Smooth muscle cell (in vitro differentiated cells): ENCODE measurements at regions not wholly inside any gene's neighbourhood (a gene's known extent, or its start where the extent isn't known, plus 50 kb on each side); places are given as distances from the start of the nearest gene placed in this dataset.
"Not testable (repeated sequence)": the region's sequence is repeated elsewhere in the genome, so short reads cannot be mapped to it uniquely, and the experiment has no call there.

Source experiments
- DNase-seq: peaks from one replicate; lab custom pipeline; 2025; ENCODE audit not compliant: unreplicated experiment; lab: John Stamatoyannopoulos, UW
- H2AFZ ChIP-seq: fragments of 200-600 bp; sonication (generic); 2 replicates; pipeline ENCODE4 v1.6.0; 2016; ENCODE audit warnings: antibody characterized with exemption, low read depth, mild to moderate bottlenecking
- H3F3A ChIP-seq: fragments of 200-600 bp; sonication (generic); 2 replicates; pipeline ENCODE4 v1.6.0; 2017; ENCODE audit warnings: antibody characterized with exemption, low read depth
- H3K27ac ChIP-seq: fragments of 200-600 bp; sonication (generic); 2 replicates; pipeline ENCODE4 v1.5.1; 2016; ENCODE audit warnings: low read depth, mild to moderate bottlenecking
- H3K27me3 ChIP-seq: fragments of 200-600 bp; sonication (generic); 2 replicates; pipeline ENCODE4 v1.6.1; 2016; ENCODE audit warnings: low read depth, mild to moderate bottlenecking
- H3K36me3 ChIP-seq: fragments of 200-600 bp; sonication (generic); 2 replicates; pipeline ENCODE4 v1.5.1; 2016; ENCODE audit warnings: low read depth
- H3K4me1 ChIP-seq: fragments of 200-600 bp; sonication (generic); 2 replicates; pipeline ENCODE4 v1.5.1; 2016; ENCODE audit warnings: low read depth
- H3K4me2 ChIP-seq: fragments of 200-600 bp; sonication (generic); 2 replicates; pipeline ENCODE4 v1.6.0; 2016; ENCODE audit warnings: mild to moderate bottlenecking
- H3K4me3 ChIP-seq: fragments of 200-600 bp; sonication (generic); 2 replicates; pipeline ENCODE4 v1.5.1; 2016; ENCODE audit warnings: mild to moderate bottlenecking
- H3K79me2 ChIP-seq: fragments of 200-600 bp; sonication (generic); 2 replicates; pipeline ENCODE4 v1.6.0; 2016; ENCODE audit warnings: low read depth, mild to moderate bottlenecking
- H3K9ac ChIP-seq: fragments of 200-600 bp; sonication (generic); 2 replicates; pipeline ENCODE4 v1.6.0; 2016; ENCODE audit warnings: low read depth
- H3K9me3 ChIP-seq: fragments of 200-600 bp; sonication (generic); replicated peaks from 2 replicates; pipeline ENCODE4 v1.5.1; 2016; ENCODE audit warnings: low read depth
- H4K20me1 ChIP-seq: fragments of 200-600 bp; sonication (generic); 2 replicates; pipeline ENCODE4 v1.6.0; 2016; ENCODE audit warnings: low read depth
- CTCF ChIP-seq: fragments of 200-600 bp; sonication (generic); IDR thresholded peaks from 2 replicates; pipeline ENCODE4 v1.5.1; 2017; ENCODE audit warnings: borderline replicate concordance, mild to moderate bottlenecking, antibody characterized with exemption; ENCODE audit not compliant: insufficient read depth, poor library complexity, severe bottlenecking
- WGBS: methylation state at CpG from one replicate; pipeline ENCODE4 v1.1.7; 2016; ENCODE audit warnings: low lambda C conversion rate; 5-methylcytosine and 5-hydroxymethylcytosine counted together

GRCh38 chr20:43384101-43384940 lies 73.4 kb upstream of the SRSF6 start:
- no peak for DNase-seq
- H3K27me3 ChIP-seq: no peaks in the 10 kb centered on the region
- no peak overlapping the region for H3K9ac ChIP-seq
- TF ChIP-seq CTCF: no peak
- no peak overlapping the region for H2AFZ ChIP-seq
- no peaks in the 10 kb centered on the region for H3K36me3 ChIP-seq
- H3K4me3 ChIP-seq: no peak overlapping the region
- H3K4me2 ChIP-seq: no peak overlapping the region
- no peaks in the 10 kb centered on the region for H3K79me2 ChIP-seq
- WGBS: 79% methylated on average over 14 of the region's 14 CpGs
- H3K4me1 ChIP-seq: peaks cover 6% of the 10 kb centered on the region
- no peaks in the 10 kb centered on the region for H4K20me1 ChIP-seq
- no peak overlapping the region for H3K27ac ChIP-seq
- no peaks in the 10 kb centered on the region for H3F3A ChIP-seq
- H3K9me3 ChIP-seq: no peaks in the 10 kb centered on the region

- no peaks in the 10 kb centered on the region for H4K20me1 ChIP-seq
- H3K4me2 ChIP-seq: no peak overlapping the region
- H3K9me3 ChIP-seq: no peaks in the 10 kb centered on the region
- no peak for TF ChIP-seq CTCF
- no peaks in the 10 kb centered on the region for H3K36me3 ChIP-seq
- H3F3A ChIP-seq: no peaks in the 10 kb centered on the region
- no peak overlapping the region for H2AFZ ChIP-seq
- WGBS: 81% methylated on average over 8 of the region's 8 CpGs
- H3K4me1 ChIP-seq: peaks cover under 1% of the 10 kb centered on the region
- H3K27ac ChIP-seq: no peak overlapping the region
- H3K79me2 ChIP-seq: no peaks in the 10 kb centered on the region
- no peaks in the 10 kb centered on the region for H3K27me3 ChIP-seq
- no peak overlapping the region for H3K4me3 ChIP-seq
- no peak for DNase-seq
- no peak overlapping the region for H3K9ac ChIP-seq
Observed at GRCh38 chr20:43383026-43383795, 74.5 kb upstream of the SRSF6 start.

DNA sequence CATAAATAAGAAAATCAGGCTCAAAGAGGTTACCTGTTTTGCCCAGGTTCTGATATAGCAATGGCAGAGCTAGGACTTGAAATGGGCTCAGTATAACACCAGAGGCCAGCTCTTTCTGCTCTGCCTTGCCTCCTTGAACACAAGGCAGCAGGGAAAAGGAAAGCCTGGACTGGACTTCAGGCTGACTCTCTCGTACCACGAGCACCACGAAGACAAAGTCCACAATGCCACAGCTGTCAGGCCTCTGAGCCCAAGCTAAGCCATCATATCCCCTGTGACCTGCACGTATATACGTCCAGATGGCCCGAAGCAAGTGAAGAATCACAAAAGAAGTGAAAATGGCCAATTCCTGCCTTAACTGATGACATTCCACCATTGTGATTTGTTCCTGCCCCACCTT lies 75.6 kb upstream of the SRSF6 start:
- WGBS: 80% methylated on average over 6 of the region's 6 CpGs
- H3K4me1 ChIP-seq, H3K4me2 ChIP-seq, H3K9me3 ChIP-seq, DNase-seq, H3K27ac ChIP-seq, H3F3A ChIP-seq, H3K27me3 ChIP-seq, H2AFZ ChIP-seq, H4K20me1 ChIP-seq, H3K36me3 ChIP-seq, H3K9ac ChIP-seq, H3K79me2 ChIP-seq, H3K4me3 ChIP-seq: not testable (repeated sequence)

DNA sequence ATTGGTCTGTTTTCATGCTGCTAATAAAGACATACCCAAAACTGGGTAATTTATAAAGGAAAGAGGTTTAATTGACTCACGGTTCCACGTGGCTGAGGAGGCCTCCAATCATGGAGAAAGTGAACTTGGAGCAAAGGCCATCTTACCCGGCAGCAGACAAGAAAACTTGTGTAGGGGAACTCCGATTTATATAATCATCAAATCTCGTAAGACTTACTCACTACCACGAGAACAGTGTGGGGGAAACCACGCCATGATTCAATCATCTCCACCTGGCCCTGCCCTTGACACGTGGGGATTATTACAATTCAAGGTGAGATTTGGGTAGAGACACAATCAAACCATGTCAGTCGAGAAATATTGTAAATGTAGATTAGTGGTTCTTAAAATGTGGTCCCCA lies 76.2 kb upstream of the SRSF6 start:
- not testable (repeated sequence) for H4K20me1 ChIP-seq, H3K9me3 ChIP-seq, H3K4me2 ChIP-seq, H3K4me3 ChIP-seq, H3F3A ChIP-seq, DNase-seq, H3K36me3 ChIP-seq, H3K27ac ChIP-seq, H3K27me3 ChIP-seq, H3K9ac ChIP-seq, H3K79me2 ChIP-seq, H3K4me1 ChIP-seq, H2AFZ ChIP-seq
- 83% methylated on average over 9 of the region's 9 CpGs for WGBS
